DND-41 (cell line): ENCODE measurements at regions not wholly inside any gene's neighbourhood (a gene's known extent, or its start where the extent isn't known, plus 50 kb on each side); places are given as distances from the start of the nearest gene placed in this dataset.

Source experiments
- ATAC-seq: fragments of 200-7000 bp; cut with Tn5 transposase; 3 replicates; pipeline ENCODE4 v1.9.1; 2021; ENCODE audit warnings: low read depth; ENCODE audit not compliant: insufficient read depth
- DNase-seq: peaks from one replicate; pipeline ENCODE4 v3.0.0-alpha.2; 2020
- H2AFZ ChIP-seq: 2 replicates; pipeline ENCODE4 v1.6.0; 2012; ENCODE audit warnings: low read depth, low read length
- H3K27ac ChIP-seq: 2 replicates; pipeline ENCODE4 v1.5.1; 2012; ENCODE audit warnings: low read length, inconsistent platforms
- H3K27me3 ChIP-seq: fragments of 200-600 bp; sonication (generic); 2 replicates; pipeline ENCODE4 v1.6.0; 2012; ENCODE audit warnings: low read length, mild to moderate bottlenecking, inconsistent platforms; ENCODE audit not compliant: insufficient read depth, poor library complexity
- H3K36me3 ChIP-seq: 2 replicates; pipeline ENCODE4 v1.5.1; 2012; ENCODE audit warnings: low read length, inconsistent platforms; ENCODE audit not compliant: insufficient read depth
- H3K4me1 ChIP-seq: 2 replicates; pipeline ENCODE4 v1.5.1; 2012; ENCODE audit warnings: mild to moderate bottlenecking, low read length; ENCODE audit not compliant: insufficient read depth
- H3K4me2 ChIP-seq: 2 replicates; pipeline ENCODE4 v1.6.0; 2012; ENCODE audit warnings: mild to moderate bottlenecking, moderate library complexity, low read length, inconsistent platforms; ENCODE audit not compliant: insufficient read depth
- H3K4me3 ChIP-seq, 2 experiments: fragments of 200-600 bp in 1 of 2; shearing (Covaris generic) in 1 of 2; 2 replicates each; pipeline ENCODE4 v1.5.1; 2012 to 2016; ENCODE audit warnings: inconsistent platforms in 2 of 2, low read length in 2 of 2, mild to moderate bottlenecking in 2 of 2, low read depth in 1 of 2, moderate library complexity in 1 of 2
- H3K79me2 ChIP-seq: 2 replicates; pipeline ENCODE4 v1.6.0; 2012; ENCODE audit warnings: low read length, inconsistent platforms; ENCODE audit not compliant: insufficient read depth
- H3K9ac ChIP-seq: 2 replicates; pipeline ENCODE4 v1.6.0; 2012; ENCODE audit warnings: low read depth, mild to moderate bottlenecking, inconsistent platforms, low read length, moderate library complexity
- H3K9me3 ChIP-seq: 2 replicates; pipeline ENCODE4 v1.5.1; 2012; ENCODE audit warnings: low read length, moderate library complexity, mild to moderate bottlenecking, inconsistent platforms; ENCODE audit not compliant: insufficient read depth, severe bottlenecking
- H4K20me1 ChIP-seq: 2 replicates; pipeline ENCODE4 v1.6.0; 2012; ENCODE audit warnings: low read length; ENCODE audit not compliant: insufficient read depth
- CTCF ChIP-seq: IDR thresholded peaks from 2 replicates; pipeline ENCODE4 v1.5.1; 2012; ENCODE audit warnings: borderline replicate concordance, low read length, moderate library complexity, mild to moderate bottlenecking; ENCODE audit not compliant: poor library complexity, severe bottlenecking; ENCODE audit errors: extremely low read depth
- EZH2 ChIP-seq: IDR thresholded peaks from 3 replicates; pipeline ENCODE4 v1.6.1; 2012; ENCODE audit warnings: borderline replicate concordance, low read depth, mild to moderate bottlenecking, moderate library complexity, low read length, inconsistent platforms; ENCODE audit not compliant: severe bottlenecking

- Histone ChIP-seq H3K4me3 (no peak overlapping the region), H3K9ac (no peak overlapping the region), H3K4me2 (no peak overlapping the region), H3K36me3 (no peaks in the 10 kb centered on the region), H3K4me1 (no peaks in the 10 kb centered on the region), H3K9me3 (no peaks in the 10 kb centered on the region), H3K27me3 (peaks cover 7% of the 10 kb centered on the region), H3K27ac (no peak overlapping the region), H4K20me1 (no peaks in the 10 kb centered on the region), H3K79me2 (no peaks in the 10 kb centered on the region), H2AFZ (no peak overlapping the region)
- no peak for DNase-seq
- TF ChIP-seq EZH2 (no peak), CTCF (no peak)
- no peak for ATAC-seq
These were observed 221.7 kb upstream of the XYLT1 start for GRCh38 chr16:17692484-17692883.

- Histone ChIP-seq H3K27me3 (peaks cover 7% of the 10 kb centered on the region), H3K79me2 (no peaks in the 10 kb centered on the region), H3K4me3 (no peak overlapping the region), H2AFZ (no peak overlapping the region), H3K4me2 (no peak overlapping the region), H4K20me1 (no peaks in the 10 kb centered on the region), H3K36me3 (no peaks in the 10 kb centered on the region), H3K9me3 (no peaks in the 10 kb centered on the region), H3K9ac (no peak overlapping the region), H3K27ac (no peak overlapping the region), H3K4me1 (no peaks in the 10 kb centered on the region)
- ATAC-seq (no peak), DNase-seq (no peak)
- TF ChIP-seq CTCF (no peak), EZH2 (no peak)
These were observed 221.1 kb upstream of the XYLT1 start for GRCh38 chr16:17691899-17692176.

- Histone ChIP-seq H3K9me3 (no peaks in the 10 kb centered on the region), H3K4me3 (no peak overlapping the region), H3K79me2 (no peaks in the 10 kb centered on the region), H4K20me1 (no peaks in the 10 kb centered on the region), H2AFZ (no peak overlapping the region), H3K4me2 (no peak overlapping the region), H3K4me1 (no peaks in the 10 kb centered on the region), H3K27me3 (peaks cover 7% of the 10 kb centered on the region), H3K9ac (no peak overlapping the region), H3K36me3 (no peaks in the 10 kb centered on the region), H3K27ac (no peak overlapping the region)
- DNase-seq (no peak), ATAC-seq (no peak)
- no peak for TF ChIP-seq EZH2
- TF ChIP-seq CTCF, result no peak
These were observed 220.5 kb upstream of the XYLT1 start for GRCh38 chr16:17691106-17691898.

GRCh38 chr16:17685447-17685846 is 214.7 kb upstream of the XYLT1 start:
- Histone ChIP-seq H3K4me1 (no peaks in the 10 kb centered on the region), H3K4me3 (no peak overlapping the region), H3K9ac (no peak overlapping the region), H3K27me3 (peaks cover 6% of the 10 kb centered on the region), H3K9me3 (no peaks in the 10 kb centered on the region), H3K27ac (no peak overlapping the region), H2AFZ (no peak overlapping the region), H3K36me3 (no peaks in the 10 kb centered on the region), H3K4me2 (no peak overlapping the region), H4K20me1 (no peaks in the 10 kb centered on the region), H3K79me2 (no peaks in the 10 kb centered on the region)
- TF ChIP-seq EZH2 (no peak), CTCF (no peak)
- ATAC-seq (no peak), DNase-seq (no peak)
